ENCODE measurements at regions not wholly inside any gene's neighbourhood (a gene's known extent, or its start where the extent isn't known, plus 50 kb on each side); places are given as distances from the start of the nearest gene placed in this dataset.

DNA sequence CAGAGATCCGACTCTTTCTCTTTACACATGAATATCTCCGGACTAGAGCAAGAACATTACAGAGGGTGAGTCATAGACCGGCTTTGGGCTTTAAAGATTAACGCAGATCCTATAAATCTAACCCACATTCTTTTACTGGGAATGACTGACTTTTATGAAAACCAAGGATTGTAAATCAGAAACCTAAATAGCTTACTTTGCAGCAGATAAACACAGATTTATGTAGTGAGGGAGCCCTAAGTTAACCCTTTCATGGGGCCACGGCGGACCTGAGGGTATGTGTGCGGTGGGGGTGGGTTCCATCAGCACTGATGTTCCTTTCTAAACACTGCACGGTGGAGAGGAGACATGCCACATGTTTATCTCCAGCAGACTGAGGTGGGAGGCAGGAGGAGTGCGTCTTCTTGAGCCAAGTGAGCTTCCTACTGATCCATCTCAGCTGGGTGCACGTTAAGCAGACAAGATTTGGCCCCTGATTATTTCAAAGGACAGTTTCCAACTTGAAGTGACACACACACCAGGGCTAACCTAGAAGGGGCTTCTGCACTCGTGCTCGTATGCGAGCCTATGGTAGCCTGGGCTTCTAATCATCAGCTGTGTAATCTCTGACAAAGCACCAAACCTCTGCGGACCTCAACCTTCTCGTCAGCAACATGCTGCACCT is 127.6 kb downstream of the WDR11 start:
- Histone ChIP-seq H3K4me3 (ENCODE audit: low read length in 2 of 2) (no peak overlapping the region), H3K27me3 (ENCODE audit: insufficient read depth, low read length) (peaks cover 9% of the 10 kb centered on the region), H3K4me1 (ENCODE audit: insufficient read depth, low read length) (peaks cover 4% of the 10 kb centered on the region), H3K9me3 (ENCODE audit: control insufficient read depth in 1 of 2, low read length in 2 of 2) (no peaks in the 10 kb centered on the region), H3K36me3 (ENCODE audit: insufficient read depth, low read length) (no peaks in the 10 kb centered on the region), H3K27ac (ENCODE audit: low read depth, low read length) (no peak overlapping the region)
- ChIA-PET POLR2A (ENCODE audit: partially characterized antibody) (no interaction called here), CTCF (ENCODE audit: partially characterized antibody) (no interaction called here)
- Mint-ChIP-seq H3K27me3 (peaks cover 29 to 32% of the 10 kb centered on the region in 2 donors), H3K4me1 (peaks cover 0 to 12% (median 5%) of the 10 kb centered on the region in 4 donors), H3K9me3 (peaks cover 0 to 16% (median 2%) of the 10 kb centered on the region in 8 donors), H3K36me3 (no peaks in the 10 kb centered on the region), H3K27ac (no peak overlapping the region), H3K4me3 (peak overlapping the region in 2 of 8 donors; percentile 33 to 57)
- no peak for DNase-seq
- intact Hi-C loops (cut with micrococcal nuclease): no loop called here

DNA sequence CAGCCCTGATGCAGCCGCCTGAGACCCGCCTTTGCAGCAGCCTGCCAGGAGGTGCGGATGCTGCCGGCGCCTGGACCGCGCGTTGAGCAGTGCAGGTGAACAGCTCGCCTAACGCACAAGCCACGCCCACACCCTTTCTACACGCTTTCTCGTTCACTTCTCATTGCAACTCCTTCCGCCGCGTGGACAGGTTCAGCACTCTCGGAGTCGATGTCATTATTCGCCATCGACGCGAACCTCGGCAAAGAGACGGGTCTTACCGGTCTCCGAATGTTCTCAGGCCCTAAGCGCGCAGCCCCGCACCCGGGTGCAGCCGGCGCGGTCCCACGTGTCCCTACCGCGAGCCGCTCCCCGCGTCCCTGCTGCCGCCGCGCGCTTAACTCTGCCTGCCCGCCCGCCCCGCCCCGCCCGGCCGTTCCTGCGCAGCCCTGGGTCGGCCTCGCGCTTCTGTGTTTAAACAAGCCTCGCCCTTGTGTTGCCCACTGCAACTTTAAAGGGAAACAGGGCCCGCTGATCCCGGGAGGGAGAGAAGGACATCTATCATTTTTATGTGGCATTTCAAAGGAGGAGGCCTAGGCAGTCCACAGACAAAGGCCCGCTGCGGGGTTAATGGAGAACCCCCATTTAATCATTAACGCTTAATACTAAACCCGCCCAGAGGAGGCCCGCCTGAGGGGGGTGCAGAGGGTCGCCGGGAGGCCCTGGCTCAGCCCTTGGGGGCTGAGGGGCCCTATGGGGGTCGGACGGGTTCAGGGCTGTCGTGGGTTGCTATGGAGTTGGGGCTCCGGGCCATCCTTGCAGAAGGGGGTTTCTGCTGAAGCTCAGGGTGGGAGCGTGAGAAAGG is 128.5 kb downstream of the WDR11 start:
- H3K9me3 ChIP-seq (ENCODE audit: control insufficient read depth in 1 of 2, low read length in 2 of 2): no peaks in the 10 kb centered on the region
- H3K4me1 ChIP-seq (ENCODE audit: insufficient read depth, low read length): peaks cover 4% of the 10 kb centered on the region
- Mint-ChIP-seq H3K4me1 (peaks cover 0 to 12% (median 5%) of the 10 kb centered on the region in 4 donors), H3K4me3 (peak overlapping the region in 6 of 8 donors; percentile 33 to 79 (median 54)), H3K27me3 (peaks cover 26 to 30% of the 10 kb centered on the region in 2 donors), H3K27ac (no peak overlapping the region), H3K36me3 (no peaks in the 10 kb centered on the region), H3K9me3 (peaks cover 0 to 7% (median 1%) of the 10 kb centered on the region in 8 donors)
- H3K27ac ChIP-seq (ENCODE audit: low read depth, low read length): no peak overlapping the region
- ChIA-PET POLR2A (ENCODE audit: partially characterized antibody) (no interaction called here), CTCF (ENCODE audit: partially characterized antibody) (no interaction called here)
- intact Hi-C loops (cut with micrococcal nuclease): no loop called here
- no peaks in the 10 kb centered on the region for H3K36me3 ChIP-seq (ENCODE audit: insufficient read depth, low read length)
- no peak overlapping the region for H3K4me3 ChIP-seq (ENCODE audit: low read length in 2 of 2)
- DNase-seq: peak in 3 of 5 donors; percentile 6 to 29 (median 12)
- H3K27me3 ChIP-seq (ENCODE audit: insufficient read depth, low read length): peaks cover 9% of the 10 kb centered on the region

DNA sequence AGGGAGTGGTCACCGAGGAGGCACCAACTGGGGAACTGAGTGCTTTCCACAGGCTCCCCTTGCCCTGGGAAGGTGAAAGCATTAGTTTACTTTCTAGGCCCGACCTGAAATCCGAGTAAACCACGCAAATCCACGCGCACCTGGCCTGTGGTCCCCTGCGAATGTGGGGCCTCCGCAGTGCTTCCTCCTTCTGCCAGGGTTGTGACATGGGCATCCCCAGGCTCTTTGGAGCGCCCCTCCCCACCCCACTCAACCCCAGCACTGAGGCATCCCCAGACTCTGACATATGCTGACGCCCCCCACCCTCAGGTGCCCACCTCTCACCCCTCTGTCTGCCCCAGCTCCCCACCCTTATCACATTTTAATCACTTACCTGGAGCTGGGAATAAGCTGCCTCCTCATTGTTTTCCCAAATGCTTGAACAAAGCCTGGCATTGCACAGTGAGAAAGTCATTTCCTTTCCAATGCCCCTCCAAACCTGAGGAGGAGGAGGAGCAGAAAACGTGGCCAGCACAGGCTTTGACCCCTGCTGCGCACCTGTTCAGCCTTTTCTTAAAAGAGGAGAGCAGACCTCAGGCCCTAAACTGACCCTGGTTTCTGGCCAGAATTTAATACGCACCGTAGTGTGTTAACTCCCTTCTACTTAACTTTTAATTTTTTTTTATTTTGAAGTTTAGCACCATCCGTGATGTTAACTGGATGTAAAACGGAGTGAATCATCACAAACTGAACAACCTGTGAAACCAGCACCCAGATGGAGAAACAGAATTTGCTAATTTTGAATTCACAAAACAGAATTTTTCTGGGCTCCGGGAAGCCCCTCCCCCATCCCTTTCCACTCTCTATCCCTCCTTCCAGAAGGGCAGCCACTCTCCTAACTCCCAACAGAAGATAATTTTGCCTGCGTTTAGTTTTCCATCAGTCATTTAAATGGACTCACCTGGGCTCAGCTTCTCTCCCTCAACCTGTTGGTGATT is 129.4 kb downstream of the WDR11 start:
- H3K36me3 ChIP-seq (ENCODE audit: insufficient read depth, low read length): no peaks in the 10 kb centered on the region
- H3K27ac Mint-ChIP-seq: no peak overlapping the region
- H3K4me3 ChIP-seq (ENCODE audit: low read length in 2 of 2): no peak overlapping the region
- H3K36me3 Mint-ChIP-seq: no peaks in the 10 kb centered on the region
- H3K9me3 ChIP-seq (ENCODE audit: control insufficient read depth in 1 of 2, low read length in 2 of 2): no peaks in the 10 kb centered on the region
- no peak overlapping the region for H3K27ac ChIP-seq (ENCODE audit: low read depth, low read length)
- intact Hi-C loops (cut with micrococcal nuclease): no loop called here
- no peak for DNase-seq
- H3K4me3 Mint-ChIP-seq: peak overlapping the region in 3 of 8 donors; percentile 2 to 45 (median 39)
- H3K9me3 Mint-ChIP-seq: peaks cover 0 to 4% (median 0%) of the 10 kb centered on the region in 8 donors
- peaks cover 0 to 12% (median 5%) of the 10 kb centered on the region in 4 donors for H3K4me1 Mint-ChIP-seq
- CTCF ChIA-PET (ENCODE audit: partially characterized antibody): no interaction called here
- peaks cover 4% of the 10 kb centered on the region for H3K4me1 ChIP-seq (ENCODE audit: insufficient read depth, low read length)
- POLR2A ChIA-PET (ENCODE audit: partially characterized antibody): no interaction called here
- peaks cover 26 to 28% of the 10 kb centered on the region in 2 donors for H3K27me3 Mint-ChIP-seq
- H3K27me3 ChIP-seq (ENCODE audit: insufficient read depth, low read length): peaks cover 9% of the 10 kb centered on the region

DNA sequence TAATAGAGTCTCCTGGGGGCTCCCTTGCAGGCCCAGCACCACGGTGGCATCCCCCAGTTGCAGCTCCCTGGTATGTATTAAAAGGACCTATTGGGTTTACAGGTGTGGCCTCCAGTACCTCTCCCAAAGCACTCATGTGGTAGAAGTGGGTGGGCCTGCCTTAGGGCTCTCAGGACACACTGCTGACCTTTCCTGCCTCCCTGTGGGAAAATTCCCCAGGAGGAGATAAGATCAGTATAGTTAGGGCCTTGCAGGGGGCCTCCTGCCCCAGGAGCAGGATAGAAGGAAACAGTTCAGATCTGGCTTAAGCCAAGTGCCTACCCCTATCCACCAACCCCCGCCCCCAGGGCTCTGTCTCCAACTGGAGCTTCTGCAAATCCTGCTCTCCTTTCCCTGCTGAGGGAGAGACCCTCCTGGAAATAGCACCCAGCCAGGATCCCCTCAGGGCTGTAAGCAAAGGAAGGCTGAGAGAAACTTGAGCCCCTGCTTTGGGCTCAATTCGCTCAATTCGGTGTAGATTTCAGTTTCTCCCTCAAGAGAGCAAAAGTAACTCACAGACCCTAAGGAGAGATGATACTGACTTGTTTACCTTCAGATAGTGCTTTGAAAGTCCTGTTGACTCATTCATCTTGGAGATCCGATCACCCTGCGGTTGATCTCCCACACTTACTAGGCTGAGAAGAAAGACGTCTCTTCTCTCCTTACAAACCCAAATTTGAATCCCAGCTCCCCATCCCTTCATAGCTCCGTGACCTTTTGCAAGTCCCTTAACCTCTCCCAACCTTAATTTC is 130.6 kb downstream of the WDR11 start:
- no peak for DNase-seq
- intact Hi-C loops (cut with micrococcal nuclease): no loop called here
- H3K4me1 ChIP-seq (ENCODE audit: insufficient read depth, low read length): peaks cover 6% of the 10 kb centered on the region
- no peaks in the 10 kb centered on the region for H3K36me3 ChIP-seq (ENCODE audit: insufficient read depth, low read length)
- Mint-ChIP-seq H3K4me1 (peaks cover 0 to 13% (median 7%) of the 10 kb centered on the region in 4 donors), H3K36me3 (no peaks in the 10 kb centered on the region), H3K27me3 (peaks cover 23 to 24% of the 10 kb centered on the region in 2 donors), H3K4me3 (no peak overlapping the region), H3K9me3 (peaks cover 0 to 4% (median 0%) of the 10 kb centered on the region in 8 donors), H3K27ac (no peak overlapping the region)
- ChIA-PET CTCF (ENCODE audit: partially characterized antibody) (no interaction called here), POLR2A (ENCODE audit: partially characterized antibody) (no interaction called here)
- H3K27ac ChIP-seq (ENCODE audit: low read depth, low read length): no peak overlapping the region
- H3K9me3 ChIP-seq (ENCODE audit: control insufficient read depth in 1 of 2, low read length in 2 of 2): no peaks in the 10 kb centered on the region
- no peak overlapping the region for H3K4me3 ChIP-seq (ENCODE audit: low read length in 2 of 2)
- H3K27me3 ChIP-seq (ENCODE audit: insufficient read depth, low read length): peaks cover 9% of the 10 kb centered on the region

DNA sequence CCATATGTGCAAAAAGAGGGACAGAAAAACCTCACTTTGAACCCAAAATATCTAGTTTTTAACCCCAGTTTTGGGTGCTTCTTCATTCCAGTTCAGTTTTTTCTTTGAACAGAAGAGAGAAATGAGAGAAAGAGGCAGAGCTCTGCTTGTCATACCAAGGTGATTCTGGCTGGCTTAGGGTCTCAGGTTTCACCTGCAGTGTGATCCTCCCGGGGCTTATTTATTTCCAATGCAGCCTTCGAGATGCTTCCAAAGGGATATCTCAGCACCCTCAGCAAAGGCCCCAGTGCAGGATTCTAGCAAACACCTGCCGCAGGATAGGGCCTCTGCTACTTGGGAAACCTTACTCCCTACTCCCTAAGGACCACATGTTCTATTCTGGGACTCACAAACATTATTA is 131.3 kb downstream of the WDR11 start:
- Mint-ChIP-seq H3K4me1 (peaks cover 4 to 20% (median 12%) of the 10 kb centered on the region in 4 donors), H3K9me3 (peaks cover 0 to 8% (median 0%) of the 10 kb centered on the region in 8 donors), H3K27me3 (peaks cover 22 to 26% of the 10 kb centered on the region in 2 donors), H3K4me3 (no peak overlapping the region), H3K36me3 (peaks cover 0 to 1% of the 10 kb centered on the region in 2 donors), H3K27ac (no peak overlapping the region)
- no peaks in the 10 kb centered on the region for H3K36me3 ChIP-seq (ENCODE audit: insufficient read depth, low read length)
- H3K4me1 ChIP-seq (ENCODE audit: insufficient read depth, low read length): peaks cover 11% of the 10 kb centered on the region
- H3K4me3 ChIP-seq (ENCODE audit: low read length in 2 of 2): no peak overlapping the region
- intact Hi-C loops (cut with micrococcal nuclease): no loop called here
- no peak overlapping the region for H3K27ac ChIP-seq (ENCODE audit: low read depth, low read length)
- no peaks in the 10 kb centered on the region for H3K9me3 ChIP-seq (ENCODE audit: control insufficient read depth in 1 of 2, low read length in 2 of 2)
- DNase-seq: no peak
- H3K27me3 ChIP-seq (ENCODE audit: insufficient read depth, low read length): peaks cover 9% of the 10 kb centered on the region
- ChIA-PET CTCF (ENCODE audit: partially characterized antibody) (no interaction called here), POLR2A (ENCODE audit: partially characterized antibody) (no interaction called here)

DNA sequence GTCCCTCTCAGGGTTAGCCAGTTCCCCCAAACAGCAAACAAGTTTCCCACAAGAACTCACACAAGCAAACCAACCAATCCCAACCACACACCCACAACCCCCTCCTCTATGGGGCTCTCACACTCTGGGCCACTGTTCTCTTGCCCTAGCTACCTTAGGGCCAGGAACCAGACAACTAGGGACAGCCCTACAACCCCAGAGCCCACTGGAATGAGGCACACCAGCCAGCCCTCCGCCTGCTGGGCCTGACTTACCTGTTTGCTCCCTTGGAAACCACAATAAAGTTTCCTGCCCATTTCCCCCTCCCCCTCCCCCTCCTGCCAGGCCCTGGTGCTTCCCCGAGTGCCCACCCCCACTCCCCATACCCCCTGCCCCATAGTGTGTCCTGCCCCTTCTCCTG is 132.6 kb downstream of the WDR11 start:
- peaks cover 11% of the 10 kb centered on the region for H3K4me1 ChIP-seq (ENCODE audit: insufficient read depth, low read length)
- peaks cover 5% of the 10 kb centered on the region for H3K27me3 ChIP-seq (ENCODE audit: insufficient read depth, low read length)
- intact Hi-C loops (cut with micrococcal nuclease): no loop called here
- CTCF ChIA-PET (ENCODE audit: partially characterized antibody): interaction anchor here (0.8 kb wide), 1 partner anchor 12 kb away, joined by 3 read pairs; no protein-coding TSS in a partner anchor
- H3K9me3 Mint-ChIP-seq: peaks cover 0 to 8% (median 0%) of the 10 kb centered on the region in 8 donors
- peaks cover 0 to 1% of the 10 kb centered on the region in 2 donors for H3K36me3 Mint-ChIP-seq
- H3K4me1 Mint-ChIP-seq: peaks cover 4 to 21% (median 11%) of the 10 kb centered on the region in 4 donors
- POLR2A ChIA-PET (ENCODE audit: partially characterized antibody): no interaction called here
- H3K36me3 ChIP-seq (ENCODE audit: insufficient read depth, low read length): no peaks in the 10 kb centered on the region
- H3K4me3 ChIP-seq (ENCODE audit: low read length in 2 of 2): no peak overlapping the region
- DNase-seq: no peak
- H3K27ac ChIP-seq (ENCODE audit: low read depth, low read length): no peak overlapping the region
- H3K4me3 Mint-ChIP-seq: no peak overlapping the region
- no peak overlapping the region for H3K27ac Mint-ChIP-seq
- no peaks in the 10 kb centered on the region for H3K9me3 ChIP-seq (ENCODE audit: control insufficient read depth in 1 of 2, low read length in 2 of 2)
- H3K27me3 Mint-ChIP-seq: peaks cover 15 to 20% of the 10 kb centered on the region in 2 donors

All from CD4-positive, alpha-beta memory T cell (primary cell).